Superior temporal gyrus (tissue), 1 donor: ENCODE measurements at regions not wholly inside any gene's neighbourhood (a gene's known extent, or its start where the extent isn't known, plus 50 kb on each side); places are given as distances from the start of the nearest gene placed in this dataset.

Experiments used
- DNase-seq: peaks from one replicate; pipeline ENCODE4 v3.0.0-alpha.2; 2016; ENCODE audit errors: extremely low spot score

DNA sequence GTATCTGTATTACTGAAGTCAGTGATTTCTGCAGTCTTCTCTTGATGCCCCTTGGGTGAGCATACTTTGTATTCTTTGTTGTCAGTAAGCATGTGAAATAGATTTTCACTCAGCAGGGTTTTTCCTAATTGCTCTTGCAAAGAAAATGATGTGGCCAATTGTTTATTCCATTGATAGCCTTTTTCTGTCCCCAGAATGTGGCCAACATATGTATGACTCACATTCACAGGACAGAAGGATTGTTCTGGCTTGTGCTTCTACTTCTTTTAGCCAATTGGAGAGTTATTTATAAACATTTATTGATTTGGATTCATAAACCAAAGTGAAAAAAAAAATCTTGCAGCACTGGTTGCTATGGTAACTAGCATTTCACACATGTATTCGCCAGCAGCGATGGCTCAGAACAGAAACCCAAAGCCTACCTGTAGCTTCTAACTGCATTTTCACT, 54.4 kb upstream of the RBM24 start:
- peak; percentile 72 for DNase-seq

- DNase-seq: no peak
Observed at GRCh38 chr6:17227403-17227802, 53.8 kb upstream of the RBM24 start.
